GM13977 (cell line): ENCODE measurements at regions not wholly inside any gene's neighbourhood (a gene's known extent, or its start where the extent isn't known, plus 50 kb on each side); places are given as distances from the start of the nearest gene placed in this dataset.

Experiments used
- DNase-seq: peaks from one replicate; pipeline ENCODE4 v3.0.0; 2012; ENCODE audit warnings: low spot score
- in situ Hi-C: fragments of 300-500 bp; cut with MboI; formaldehyde crosslinking; loops from one replicate; pipeline ENCODE4 v1.12.0; 2022; ENCODE audit warnings: low sequenced_read_pairs, low pct_unique_long_range_greater_than_20kb, mixed read lengths, inconsistent platforms; ENCODE audit not compliant: unreplicated experiment
- TF ChIP-seq, protein P1 (sequence below): IDR thresholded peaks from 2 replicates; pipeline ENCODE4 v1.5.1; 2012; ENCODE audit warnings: mild to moderate bottlenecking, control low read depth; ENCODE audit not compliant: insufficient read depth; ENCODE audit errors: extremely low read depth, missing control alignments

DNA sequence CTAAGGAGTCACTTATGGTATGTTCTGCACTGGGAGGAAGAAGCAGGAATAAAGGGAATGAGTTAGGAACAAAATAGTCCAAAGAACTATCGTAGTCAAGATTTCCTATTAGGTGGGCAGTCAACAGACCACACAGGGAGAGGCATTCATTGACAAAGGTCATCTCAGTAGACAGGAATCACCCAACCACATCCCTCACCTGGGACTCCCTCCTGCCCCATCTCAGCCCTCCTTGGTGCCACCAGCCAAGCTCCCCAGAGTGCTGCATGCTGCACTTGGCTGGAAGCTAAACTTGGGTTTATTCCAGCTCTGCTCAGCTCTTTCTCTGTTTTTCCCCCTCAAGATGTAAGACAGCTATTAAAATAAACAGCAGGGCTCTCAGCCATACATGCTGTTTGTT lies 72.3 kb upstream of the CTNNB1 start:
- TF ChIP-seq, protein P1, sequence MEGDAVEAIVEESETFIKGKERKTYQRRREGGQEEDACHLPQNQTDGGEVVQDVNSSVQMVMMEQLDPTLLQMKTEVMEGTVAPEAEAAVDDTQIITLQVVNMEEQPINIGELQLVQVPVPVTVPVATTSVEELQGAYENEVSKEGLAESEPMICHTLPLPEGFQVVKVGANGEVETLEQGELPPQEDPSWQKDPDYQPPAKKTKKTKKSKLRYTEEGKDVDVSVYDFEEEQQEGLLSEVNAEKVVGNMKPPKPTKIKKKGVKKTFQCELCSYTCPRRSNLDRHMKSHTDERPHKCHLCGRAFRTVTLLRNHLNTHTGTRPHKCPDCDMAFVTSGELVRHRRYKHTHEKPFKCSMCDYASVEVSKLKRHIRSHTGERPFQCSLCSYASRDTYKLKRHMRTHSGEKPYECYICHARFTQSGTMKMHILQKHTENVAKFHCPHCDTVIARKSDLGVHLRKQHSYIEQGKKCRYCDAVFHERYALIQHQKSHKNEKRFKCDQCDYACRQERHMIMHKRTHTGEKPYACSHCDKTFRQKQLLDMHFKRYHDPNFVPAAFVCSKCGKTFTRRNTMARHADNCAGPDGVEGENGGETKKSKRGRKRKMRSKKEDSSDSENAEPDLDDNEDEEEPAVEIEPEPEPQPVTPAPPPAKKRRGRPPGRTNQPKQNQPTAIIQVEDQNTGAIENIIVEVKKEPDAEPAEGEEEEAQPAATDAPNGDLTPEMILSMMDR, result no peak
- in situ Hi-C loops, result no loop called here

DNA sequence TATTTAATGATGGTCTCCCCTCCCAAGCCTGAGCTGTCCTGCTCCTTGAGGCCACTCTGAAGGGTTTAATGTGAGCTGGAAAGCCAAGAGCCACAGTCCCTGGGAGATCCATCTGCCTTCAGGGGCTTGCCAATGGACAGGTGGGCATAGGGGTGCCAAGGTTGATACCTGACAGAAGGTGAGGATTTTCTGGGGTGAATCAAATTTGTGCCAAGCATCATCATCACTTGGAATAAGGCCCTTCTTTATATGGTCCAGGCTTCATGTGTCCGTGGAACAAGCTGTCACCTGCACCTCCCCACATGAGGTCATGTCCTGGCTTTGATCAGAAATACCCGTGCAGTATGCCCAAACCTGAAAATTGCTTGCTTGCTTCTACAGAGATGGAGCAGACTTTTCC lies 71.9 kb upstream of the CTNNB1 start:
- no peak for DNase-seq
- TF ChIP-seq, protein P1, result no peak
- in situ Hi-C loops, result no loop called here

More for the DNA sequence above, 72.3 kb upstream of the CTNNB1 start:
- DNase-seq, result no peak

DNA sequence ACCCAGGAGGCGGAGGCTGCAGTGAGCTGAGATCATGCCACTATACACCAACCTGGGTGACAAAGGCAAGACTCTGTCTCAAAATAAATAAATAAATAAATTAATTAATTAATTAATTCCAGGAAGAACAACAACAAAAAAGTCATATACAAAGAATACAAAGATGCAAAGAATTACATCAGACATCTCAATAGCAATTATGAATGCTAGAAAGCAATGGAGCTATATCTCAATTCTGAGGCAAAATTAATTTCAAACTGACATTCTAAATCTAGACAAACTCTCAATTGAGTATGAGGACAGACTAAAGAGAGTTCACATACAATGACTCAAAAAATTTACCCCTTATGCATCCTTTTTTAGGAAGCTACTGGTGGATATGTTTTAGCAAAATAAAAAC lies 69.6 kb upstream of the CTNNB1 start:
- TF ChIP-seq, protein P1, result no peak
- in situ Hi-C loops, result no loop called here
- DNase-seq, result no peak

DNA sequence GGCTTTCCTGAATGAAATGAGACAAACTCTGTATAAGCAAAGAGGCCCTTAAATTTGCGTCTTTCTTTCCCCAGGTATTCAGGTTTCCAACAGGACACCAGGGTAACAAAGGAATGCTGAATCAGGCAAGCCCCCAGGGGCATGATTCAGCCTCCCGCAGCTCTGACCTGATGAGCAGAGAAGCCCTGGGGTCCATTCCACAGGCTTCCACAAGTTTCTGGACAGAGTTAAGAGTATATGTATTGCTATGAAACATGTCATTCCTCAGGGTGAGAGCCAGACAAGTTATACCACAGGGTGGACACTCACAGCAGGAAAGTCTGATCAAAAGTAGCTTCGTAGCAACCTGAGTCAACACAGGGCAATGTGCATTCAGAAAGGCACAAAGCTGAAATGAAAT lies 68.1 kb upstream of the CTNNB1 start:
- TF ChIP-seq, protein P1, result no peak
- in situ Hi-C loops, result no loop called here
- no peak for DNase-seq

DNA sequence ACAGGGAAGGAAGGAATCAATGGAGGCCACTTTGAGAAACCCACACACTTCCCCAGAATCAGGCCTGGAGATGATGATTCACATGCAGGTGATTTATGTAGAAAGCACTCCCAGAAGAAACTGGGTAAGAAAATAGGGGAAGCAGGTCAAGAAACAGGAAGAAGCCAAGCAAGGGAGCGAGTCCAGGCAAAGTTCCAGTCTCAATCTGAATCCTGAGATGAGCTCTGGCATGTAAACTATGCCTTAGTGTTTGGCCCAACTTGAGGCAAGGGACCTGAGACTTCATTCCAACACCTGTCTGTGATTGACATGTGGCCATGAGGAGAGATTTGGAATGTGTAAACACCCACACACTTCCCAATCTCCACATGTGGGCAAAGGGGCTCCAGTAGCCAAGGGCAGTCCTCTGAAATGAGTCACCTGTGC lies 61.6 kb upstream of the CTNNB1 start:
- in situ Hi-C loops, result no loop called here
- TF ChIP-seq, protein P1, result no peak
- no peak for DNase-seq

DNA sequence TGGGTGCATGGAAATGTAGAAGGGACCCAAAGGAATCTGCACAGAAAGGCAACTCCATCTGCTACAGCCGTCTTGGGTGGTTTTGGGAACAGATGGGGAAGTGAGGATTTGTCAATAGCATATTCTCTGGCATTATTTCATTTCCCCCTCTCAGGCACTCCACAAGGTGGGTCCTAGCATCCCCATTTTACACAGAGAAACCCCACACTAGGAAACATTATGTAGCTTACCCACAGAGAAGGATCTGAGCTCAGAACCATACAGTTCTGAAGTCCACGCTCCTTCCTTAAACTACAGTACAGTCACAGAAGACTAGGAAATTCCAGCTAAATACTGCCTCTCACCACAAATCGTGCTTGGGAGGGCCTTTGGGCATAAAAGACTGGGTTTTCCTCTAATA lies 61.2 kb upstream of the CTNNB1 start:
- in situ Hi-C loops, result no loop called here
- TF ChIP-seq, protein P1, result no peak
- no peak for DNase-seq

DNA sequence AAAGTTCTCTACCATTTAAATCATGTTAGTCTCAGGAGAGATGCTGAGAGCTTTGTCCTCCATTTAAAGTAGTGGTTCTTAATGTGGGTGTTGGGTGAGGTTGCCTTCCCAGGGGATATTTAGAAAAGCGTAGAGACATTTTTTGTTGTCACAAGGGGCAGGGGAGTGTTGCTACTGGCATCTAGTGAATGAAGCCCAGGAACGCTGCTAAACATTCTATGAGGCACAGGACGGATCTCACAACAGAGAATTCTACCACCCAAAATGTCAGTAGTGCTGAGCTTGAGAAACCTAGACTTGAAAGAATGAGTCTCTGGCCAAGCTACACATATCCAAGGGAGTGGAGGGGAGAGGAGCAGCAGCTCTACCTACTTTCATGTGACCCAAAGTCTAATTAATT lies 60.7 kb upstream of the CTNNB1 start:
- in situ Hi-C loops, result no loop called here
- TF ChIP-seq, protein P1, result no peak

More for the DNA sequence above, 60.7 kb upstream of the CTNNB1 start:
- no peak for DNase-seq
